ENCODE measurements at regions not wholly inside any gene's neighbourhood (a gene's known extent, or its start where the extent isn't known, plus 50 kb on each side); places are given as distances from the start of the nearest gene placed in this dataset.
"Not testable (repeated sequence)": the region's sequence is repeated elsewhere in the genome, so short reads cannot be mapped to it uniquely, and the experiment has no call there.

GRCh38 chr14:49044981-49045380 is 541.2 kb downstream of the RPS29 start:
- no peak for DNase-seq (ENCODE audit: low read depth)
- no peak for TF ChIP-seq CTCF (IDR thresholded peaks at IDR 0.05; ENCODE audit: insufficient read depth, low read depth, low read length)
- H3K4me3 ChIP-seq (ENCODE audit: low read depth, low read length): no peak overlapping the region

- H3K4me3 ChIP-seq (ENCODE audit: low read depth, low read length): no peak overlapping the region
- no peak for DNase-seq (ENCODE audit: low read depth)
- TF ChIP-seq CTCF (IDR thresholded peaks at IDR 0.05; ENCODE audit: insufficient read depth, low read depth, low read length): no peak
Observed at GRCh38 chr14:49036984-49037516, 549.1 kb downstream of the RPS29 start.

- DNase-seq (ENCODE audit: low read depth): no peak
- no peak overlapping the region for H3K4me3 ChIP-seq (ENCODE audit: low read depth, low read length)
- no peak for TF ChIP-seq CTCF (IDR thresholded peaks at IDR 0.05; ENCODE audit: insufficient read depth, low read depth, low read length)
Observed at GRCh38 chr14:49036266-49036665, 549.9 kb downstream of the RPS29 start.

- no peak for TF ChIP-seq CTCF (IDR thresholded peaks at IDR 0.05; ENCODE audit: insufficient read depth, low read depth, low read length)
- DNase-seq (ENCODE audit: low read depth): no peak
- H3K4me3 ChIP-seq (ENCODE audit: low read depth, low read length): no peak overlapping the region
Observed at GRCh38 chr14:49033131-49033530, 553.0 kb downstream of the RPS29 start.

GRCh38 chr14:49031710-49032109 is 554.5 kb downstream of the RPS29 start:
- H3K4me3 ChIP-seq (ENCODE audit: low read depth, low read length); DNase-seq (ENCODE audit: low read depth): not testable (repeated sequence)

- TF ChIP-seq CTCF (IDR thresholded peaks at IDR 0.05; ENCODE audit: insufficient read depth, low read depth, low read length): no peak
- no peak for DNase-seq (ENCODE audit: low read depth)
- H3K4me3 ChIP-seq (ENCODE audit: low read depth, low read length): no peak overlapping the region
Observed at GRCh38 chr14:49019467-49020115, 566.6 kb downstream of the RPS29 start.

GRCh38 chr14:49017447-49017846 is 568.7 kb downstream of the RPS29 start:
- DNase-seq (ENCODE audit: low read depth): no peak
- no peak for TF ChIP-seq CTCF (IDR thresholded peaks at IDR 0.05; ENCODE audit: insufficient read depth, low read depth, low read length)
- no peak overlapping the region for H3K4me3 ChIP-seq (ENCODE audit: low read depth, low read length)

Data from fibroblast of villous mesenchyme (primary cell).